ENCODE measurements at regions not wholly inside any gene's neighbourhood (a gene's known extent, or its start where the extent isn't known, plus 50 kb on each side); places are given as distances from the start of the nearest gene placed in this dataset.
"Not testable (repeated sequence)": the region's sequence is repeated elsewhere in the genome, so short reads cannot be mapped to it uniquely, and the experiment has no call there.

- no peak for DNase-seq (ENCODE audit: low spot score)
These were observed 215.4 kb downstream of the SNRPN start for GRCh38 chr15:25170113-25170731.

- no peak for DNase-seq (ENCODE audit: low spot score)
These were observed 216.0 kb downstream of the SNRPN start for GRCh38 chr15:25170781-25171110.

- no peak for DNase-seq (ENCODE audit: low spot score)
These were observed 216.5 kb downstream of the SNRPN start for GRCh38 chr15:25171111-25171811.

DNA sequence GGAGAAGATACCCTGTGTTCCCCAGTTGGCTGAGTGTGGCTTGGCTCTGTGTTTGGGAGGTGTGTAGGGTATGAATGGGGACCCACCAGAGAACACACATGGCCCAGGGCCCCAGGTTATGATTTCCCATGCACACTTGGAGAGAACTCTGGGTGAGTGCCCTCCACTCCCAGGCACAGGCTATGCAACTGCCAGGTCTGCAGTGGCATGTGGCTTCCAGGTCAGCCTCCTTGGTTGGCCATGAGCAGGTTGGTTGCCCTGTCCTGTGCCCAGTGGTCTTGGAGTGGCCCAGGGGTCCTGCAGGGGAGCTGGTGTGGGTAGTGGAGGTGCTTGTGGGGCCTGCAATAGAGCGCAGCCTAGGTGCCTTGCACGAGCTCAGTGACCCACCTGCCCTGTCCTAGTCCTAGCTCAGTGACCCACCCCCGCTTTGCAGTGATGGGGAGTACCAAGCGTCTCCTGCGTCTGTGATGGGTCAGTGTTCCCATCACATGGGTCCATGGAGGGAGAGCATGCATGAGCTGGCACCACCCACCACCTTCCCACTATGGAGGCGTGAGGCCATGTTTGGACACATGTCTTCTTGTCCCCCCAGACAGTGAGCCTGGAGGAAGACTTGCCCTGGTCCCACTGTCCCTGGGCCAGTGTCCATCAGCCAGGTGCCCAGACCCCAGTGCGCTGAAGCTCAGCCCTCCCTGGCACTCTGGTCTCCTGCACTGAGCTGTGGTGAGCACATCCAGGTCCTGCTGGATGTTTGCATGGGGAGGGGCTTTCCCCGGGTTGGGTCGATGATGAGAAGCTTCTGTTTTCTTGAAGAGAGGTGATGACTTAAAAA, 217.3 kb downstream of the SNRPN start:
- no peak for DNase-seq (ENCODE audit: low spot score)

DNA sequence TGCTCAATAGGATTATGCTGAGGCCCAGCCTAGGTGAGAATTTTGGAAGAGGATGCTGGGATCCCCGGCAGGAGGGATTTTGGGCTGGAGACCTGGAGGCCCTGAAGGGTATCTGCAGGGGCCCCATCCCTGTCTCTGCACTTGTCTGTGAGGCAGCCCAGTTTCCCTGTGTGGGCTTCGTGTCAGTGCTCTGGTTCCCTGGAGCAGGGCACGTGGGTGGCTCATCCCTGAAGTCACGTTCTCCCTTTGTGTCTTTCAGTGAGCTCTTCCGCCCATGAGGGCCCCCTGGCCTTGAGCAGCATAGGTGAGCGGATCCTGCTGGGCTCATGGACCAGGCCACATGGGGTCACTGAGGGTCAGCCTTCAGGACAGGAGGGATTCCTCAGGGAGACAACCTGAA, 217.9 kb downstream of the SNRPN start:
- DNase-seq (ENCODE audit: low spot score): no peak

GRCh38 chr15:25173241-25174028, 218.6 kb downstream of the SNRPN start:
- DNase-seq (ENCODE audit: low spot score): no peak

DNA sequence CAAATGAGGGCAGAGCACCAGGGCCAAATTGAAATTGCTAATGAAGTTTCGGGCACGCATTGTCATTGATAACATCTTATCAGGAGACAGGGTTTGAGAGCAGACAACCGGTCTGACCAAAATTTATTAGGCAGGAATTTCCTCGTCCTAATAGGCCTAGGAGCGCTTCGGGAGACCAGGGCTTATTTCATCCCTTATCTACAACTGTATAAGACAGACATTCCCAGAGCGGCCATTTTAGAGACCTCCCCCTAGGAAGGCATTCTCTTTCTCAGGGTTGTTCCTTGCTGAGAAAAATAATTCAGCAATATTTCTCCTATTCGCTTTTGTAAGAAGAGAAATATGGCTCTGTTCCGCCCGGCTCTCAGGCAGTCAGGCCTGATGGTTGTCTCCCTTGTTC, 219.4 kb downstream of the SNRPN start:
- DNase-seq (ENCODE audit: low spot score): not testable (repeated sequence)

DNA sequence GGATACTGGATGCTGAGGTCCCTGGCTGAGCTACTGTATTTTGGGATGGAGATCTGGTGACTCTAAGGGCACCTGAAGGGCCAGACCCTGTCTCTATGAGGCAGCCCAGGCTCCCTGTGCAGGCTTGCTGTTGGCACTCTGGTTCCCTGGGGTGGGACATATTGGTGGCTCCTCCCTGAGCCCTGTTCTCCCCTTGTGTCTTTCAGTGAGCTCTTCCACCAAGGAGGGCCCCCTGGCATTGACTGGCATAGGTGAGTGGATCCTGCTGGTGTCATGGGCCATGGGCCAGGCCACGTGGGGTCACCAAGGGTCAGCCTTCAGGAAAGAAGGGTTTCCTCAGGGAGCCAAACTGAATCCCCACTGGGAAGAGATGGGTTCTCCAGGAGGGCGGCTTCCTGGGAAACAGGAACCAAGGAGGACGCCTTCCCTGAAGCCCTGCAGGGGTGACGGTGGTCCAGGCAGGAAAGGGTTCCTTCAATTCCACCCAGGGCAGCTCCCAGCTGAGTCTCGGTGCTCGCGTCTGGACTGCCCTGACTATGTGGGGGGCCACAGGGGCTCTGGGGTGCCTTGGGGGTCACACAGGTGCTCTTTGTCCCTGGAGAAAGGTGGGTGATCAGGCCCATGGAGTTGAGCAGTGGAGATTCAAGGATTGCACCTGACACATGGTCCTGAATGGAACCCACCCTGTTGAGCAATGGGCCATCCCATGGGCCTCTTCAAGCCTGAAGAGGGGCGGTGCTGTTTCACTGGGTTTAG, 220.4 kb downstream of the SNRPN start:
- DNase-seq (ENCODE audit: low spot score): no peak

GRCh38 chr15:25175789-25176615, 221.2 kb downstream of the SNRPN start:
- no peak for DNase-seq (ENCODE audit: low spot score)

- no peak for DNase-seq (ENCODE audit: low spot score)
These were observed 221.8 kb downstream of the SNRPN start for GRCh38 chr15:25176616-25176923.

GRCh38 chr15:25176991-25177954, 222.5 kb downstream of the SNRPN start:
- no peak for DNase-seq (ENCODE audit: low spot score)

DNA sequence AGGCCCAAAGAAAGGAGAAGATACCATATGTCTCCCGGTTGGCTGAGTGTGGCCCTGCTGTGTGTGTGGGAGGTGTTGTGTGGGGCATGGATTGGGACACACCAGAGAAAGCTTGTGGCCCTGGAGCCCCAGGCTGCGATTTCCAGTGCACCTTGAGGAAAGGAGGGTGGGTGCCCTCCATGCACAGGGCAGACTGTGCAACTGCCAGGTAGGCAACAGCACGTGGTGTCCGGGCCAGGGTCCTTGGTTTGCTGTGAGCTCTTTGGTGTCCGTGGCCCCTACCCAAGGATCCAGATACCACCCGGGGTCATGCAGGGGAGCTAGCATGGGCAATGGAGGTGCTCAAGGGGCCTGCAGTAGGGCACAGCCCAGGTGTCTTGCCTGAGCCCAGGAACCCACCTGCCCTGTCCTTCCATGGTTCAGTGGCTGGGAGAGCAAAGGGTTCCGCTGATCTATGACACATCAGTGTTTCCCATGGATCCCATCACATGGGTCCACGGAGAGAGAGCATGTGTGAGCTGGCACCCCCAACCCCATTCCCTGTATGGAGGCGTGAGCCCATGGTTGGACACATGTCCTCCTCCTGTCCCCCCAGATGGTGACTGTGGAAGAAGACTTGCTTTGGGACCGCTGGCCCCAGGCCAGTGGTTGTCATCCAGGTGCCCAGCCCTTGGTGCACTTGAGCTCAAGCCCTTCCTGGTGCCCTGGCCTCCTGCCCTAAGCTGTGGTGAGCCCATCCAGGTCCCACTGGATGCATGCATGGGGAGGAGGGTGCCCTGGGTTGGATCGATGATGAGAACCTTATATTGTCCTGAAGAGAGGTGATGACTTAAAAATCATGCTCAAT, 223.4 kb downstream of the SNRPN start:
- no peak for DNase-seq (ENCODE audit: low spot score)

DNA sequence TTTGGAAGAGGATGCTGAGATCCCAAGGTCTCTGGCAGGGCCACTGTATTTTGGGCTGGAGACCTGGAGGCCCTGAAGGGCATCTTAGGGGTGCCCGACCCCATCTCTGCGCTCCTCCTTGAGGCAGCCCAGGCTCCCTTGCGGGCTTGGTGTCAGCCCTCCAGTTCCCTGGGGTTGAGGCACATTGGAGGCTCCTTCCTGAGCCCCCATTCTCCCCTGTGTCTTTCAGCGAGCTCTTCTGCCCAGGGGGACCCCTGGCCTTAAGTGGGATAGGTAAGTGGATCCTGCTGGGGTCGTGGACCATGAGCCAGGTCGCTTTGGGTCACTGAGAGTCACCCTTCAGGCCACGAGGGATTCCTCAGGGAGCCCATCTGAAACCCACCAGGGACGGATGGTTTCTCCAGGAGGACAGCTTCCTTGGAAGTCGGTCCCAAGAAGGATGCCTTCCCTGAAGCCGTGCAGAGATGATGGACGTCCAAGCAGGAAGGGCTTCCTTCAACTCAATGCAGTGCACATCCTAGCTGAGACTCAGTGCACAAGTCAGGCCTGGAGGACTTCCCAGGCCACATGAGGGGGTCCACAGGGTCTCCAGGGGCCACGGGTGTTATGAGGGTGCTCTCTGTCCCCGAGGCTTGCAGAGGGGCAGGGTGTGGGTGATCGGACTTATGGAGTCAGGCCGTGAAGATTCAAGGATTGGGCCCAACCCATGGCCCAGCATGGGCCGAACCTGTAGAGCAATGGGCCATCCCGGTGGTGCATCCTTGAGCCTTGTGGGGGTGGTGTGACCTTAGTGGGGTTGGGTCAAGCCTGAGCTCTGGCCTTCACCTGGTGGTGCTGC, 224.3 kb downstream of the SNRPN start:
- no peak for DNase-seq (ENCODE audit: low spot score)

DNA sequence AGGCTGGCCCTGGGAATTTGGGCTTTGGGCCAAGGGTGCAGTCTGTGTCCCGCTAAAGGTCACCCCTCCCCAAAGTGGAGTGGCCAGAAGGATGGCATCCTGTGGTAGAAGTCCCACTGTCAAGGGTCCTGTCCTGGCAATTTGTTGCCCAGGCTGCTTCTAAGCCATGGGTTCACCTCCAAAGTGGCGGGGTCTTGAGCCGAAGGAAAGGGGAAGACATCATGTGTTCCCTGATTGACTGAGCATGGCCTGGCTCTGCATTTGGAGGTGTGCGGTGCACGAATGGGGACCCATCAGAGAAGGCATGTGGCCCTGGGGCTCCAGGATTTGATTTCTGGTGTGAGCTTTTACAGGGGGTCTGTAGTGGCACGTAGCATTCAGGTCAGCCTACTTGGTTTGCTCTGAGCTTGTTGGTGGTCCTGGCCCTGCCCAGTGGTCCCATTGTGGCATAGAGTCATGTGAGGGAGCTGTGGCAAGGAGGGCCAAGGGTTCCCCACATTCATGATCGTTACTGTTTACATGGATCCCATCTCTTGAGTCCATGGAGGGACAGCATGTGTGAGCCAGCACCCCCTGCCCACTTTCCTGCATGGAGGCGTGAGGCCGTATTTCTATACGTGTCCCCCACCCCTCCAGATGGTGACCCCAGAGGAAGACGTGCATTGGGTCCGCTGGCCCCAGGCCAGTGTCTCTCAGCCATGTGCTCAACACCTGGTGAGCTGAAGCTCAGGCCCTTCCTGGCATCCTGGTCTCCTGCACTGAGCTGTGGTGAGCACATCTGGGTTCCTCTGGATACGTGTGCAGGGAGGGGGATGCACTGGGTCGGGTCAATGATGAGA, 225.1 kb downstream of the SNRPN start:
- no peak for DNase-seq (ENCODE audit: low spot score)

- no peak for DNase-seq (ENCODE audit: low spot score)
These were observed 226.0 kb downstream of the SNRPN start for GRCh38 chr15:25180606-25181292.

Data from kidney tubule cell (primary cell).